ENCODE measurements at regions not wholly inside any gene's neighbourhood (a gene's known extent, or its start where the extent isn't known, plus 50 kb on each side); places are given as distances from the start of the nearest gene placed in this dataset.

DNA sequence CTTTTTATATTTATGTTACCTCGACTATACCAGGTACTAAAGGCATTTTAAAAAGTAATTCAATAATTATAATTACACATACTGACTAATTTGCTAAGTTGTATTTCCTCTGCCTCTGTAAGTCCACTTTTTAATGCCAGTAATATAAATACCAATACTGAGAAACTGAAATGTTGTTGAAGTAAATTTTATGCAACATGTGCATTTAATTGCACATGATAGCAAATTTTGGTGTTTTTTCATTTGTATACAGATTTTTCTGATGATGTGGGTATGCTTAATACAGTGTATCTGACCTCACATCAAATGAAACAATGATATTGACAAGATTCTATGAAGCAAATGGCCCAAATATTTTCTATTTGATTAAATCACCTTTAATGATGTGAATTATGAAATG lies 1531.6 kb downstream of the KCNT2 start:
- TF ChIP-seq EZH2phosphoT487 (IDR thresholded peaks at IDR 0.05; ENCODE audit: low read depth, severe bottlenecking, unreplicated experiment), result no peak
- TF ChIP-seq, protein P1, sequence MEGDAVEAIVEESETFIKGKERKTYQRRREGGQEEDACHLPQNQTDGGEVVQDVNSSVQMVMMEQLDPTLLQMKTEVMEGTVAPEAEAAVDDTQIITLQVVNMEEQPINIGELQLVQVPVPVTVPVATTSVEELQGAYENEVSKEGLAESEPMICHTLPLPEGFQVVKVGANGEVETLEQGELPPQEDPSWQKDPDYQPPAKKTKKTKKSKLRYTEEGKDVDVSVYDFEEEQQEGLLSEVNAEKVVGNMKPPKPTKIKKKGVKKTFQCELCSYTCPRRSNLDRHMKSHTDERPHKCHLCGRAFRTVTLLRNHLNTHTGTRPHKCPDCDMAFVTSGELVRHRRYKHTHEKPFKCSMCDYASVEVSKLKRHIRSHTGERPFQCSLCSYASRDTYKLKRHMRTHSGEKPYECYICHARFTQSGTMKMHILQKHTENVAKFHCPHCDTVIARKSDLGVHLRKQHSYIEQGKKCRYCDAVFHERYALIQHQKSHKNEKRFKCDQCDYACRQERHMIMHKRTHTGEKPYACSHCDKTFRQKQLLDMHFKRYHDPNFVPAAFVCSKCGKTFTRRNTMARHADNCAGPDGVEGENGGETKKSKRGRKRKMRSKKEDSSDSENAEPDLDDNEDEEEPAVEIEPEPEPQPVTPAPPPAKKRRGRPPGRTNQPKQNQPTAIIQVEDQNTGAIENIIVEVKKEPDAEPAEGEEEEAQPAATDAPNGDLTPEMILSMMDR (IDR thresholded peaks at IDR 0.05; ENCODE audit: poor library complexity), result no peak
